ENCODE measurements at regions not wholly inside any gene's neighbourhood (a gene's known extent, or its start where the extent isn't known, plus 50 kb on each side); places are given as distances from the start of the nearest gene placed in this dataset.

DNA sequence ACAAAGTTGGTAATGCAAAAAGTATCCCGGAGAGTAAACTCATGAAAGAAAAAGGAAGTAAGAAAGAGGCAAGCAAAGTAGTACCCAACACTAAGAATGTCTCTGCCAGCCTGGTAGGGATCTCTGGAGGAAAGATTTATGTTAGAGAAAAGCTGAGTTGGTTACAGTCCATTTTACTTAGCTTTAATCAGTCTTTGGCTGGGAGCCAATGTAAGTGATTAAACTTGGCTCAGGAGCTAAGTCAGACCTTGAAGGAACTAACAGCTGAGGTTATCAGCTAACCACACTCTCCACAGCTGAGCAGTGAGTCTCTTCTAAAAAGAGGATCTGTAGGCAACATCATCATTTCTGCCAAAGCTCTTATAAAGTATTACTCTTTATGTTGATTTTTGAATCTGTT lies 148.0 kb downstream of the ANKRD7 start:
- TF ChIP-seq RARB (CRISPR knock-in tag; IDR thresholded peaks at IDR 0.05) (no peak), RFX5 (IDR thresholded peaks at IDR 0.05) (no peak), EP300 (IDR thresholded peaks at IDR 0.05) (no peak), JUN (IDR thresholded peaks at IDR 0.05) (no peak)
- TF ChIP-seq, protein P1, sequence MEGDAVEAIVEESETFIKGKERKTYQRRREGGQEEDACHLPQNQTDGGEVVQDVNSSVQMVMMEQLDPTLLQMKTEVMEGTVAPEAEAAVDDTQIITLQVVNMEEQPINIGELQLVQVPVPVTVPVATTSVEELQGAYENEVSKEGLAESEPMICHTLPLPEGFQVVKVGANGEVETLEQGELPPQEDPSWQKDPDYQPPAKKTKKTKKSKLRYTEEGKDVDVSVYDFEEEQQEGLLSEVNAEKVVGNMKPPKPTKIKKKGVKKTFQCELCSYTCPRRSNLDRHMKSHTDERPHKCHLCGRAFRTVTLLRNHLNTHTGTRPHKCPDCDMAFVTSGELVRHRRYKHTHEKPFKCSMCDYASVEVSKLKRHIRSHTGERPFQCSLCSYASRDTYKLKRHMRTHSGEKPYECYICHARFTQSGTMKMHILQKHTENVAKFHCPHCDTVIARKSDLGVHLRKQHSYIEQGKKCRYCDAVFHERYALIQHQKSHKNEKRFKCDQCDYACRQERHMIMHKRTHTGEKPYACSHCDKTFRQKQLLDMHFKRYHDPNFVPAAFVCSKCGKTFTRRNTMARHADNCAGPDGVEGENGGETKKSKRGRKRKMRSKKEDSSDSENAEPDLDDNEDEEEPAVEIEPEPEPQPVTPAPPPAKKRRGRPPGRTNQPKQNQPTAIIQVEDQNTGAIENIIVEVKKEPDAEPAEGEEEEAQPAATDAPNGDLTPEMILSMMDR (IDR thresholded peaks at IDR 0.05), result no peak
- TF ChIP-seq, protein P2, sequence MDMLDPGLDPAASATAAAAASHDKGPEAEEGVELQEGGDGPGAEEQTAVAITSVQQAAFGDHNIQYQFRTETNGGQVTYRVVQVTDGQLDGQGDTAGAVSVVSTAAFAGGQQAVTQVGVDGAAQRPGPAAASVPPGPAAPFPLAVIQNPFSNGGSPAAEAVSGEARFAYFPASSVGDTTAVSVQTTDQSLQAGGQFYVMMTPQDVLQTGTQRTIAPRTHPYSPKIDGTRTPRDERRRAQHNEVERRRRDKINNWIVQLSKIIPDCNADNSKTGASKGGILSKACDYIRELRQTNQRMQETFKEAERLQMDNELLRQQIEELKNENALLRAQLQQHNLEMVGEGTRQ (IDR thresholded peaks at IDR 0.05), result no peak
- TF ChIP-seq, protein P3, sequence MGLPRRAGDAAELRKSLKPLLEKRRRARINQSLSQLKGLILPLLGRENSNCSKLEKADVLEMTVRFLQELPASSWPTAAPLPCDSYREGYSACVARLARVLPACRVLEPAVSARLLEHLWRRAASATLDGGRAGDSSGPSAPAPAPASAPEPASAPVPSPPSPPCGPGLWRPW (IDR thresholded peaks at IDR 0.05), result no peak
